GM12878 (cell line): ENCODE measurements at regions not wholly inside any gene's neighbourhood (a gene's known extent, or its start where the extent isn't known, plus 50 kb on each side); places are given as distances from the start of the nearest gene placed in this dataset.

Experiments used
- EZH2 ChIP-seq: IDR thresholded peaks from 2 replicates; pipeline ENCODE4 v1.6.1; 2012; ENCODE audit warnings: low read depth, mild to moderate bottlenecking, control low read depth, inconsistent platforms, low read length, borderline replicate concordance; ENCODE audit not compliant: control insufficient read depth
- FOS ChIP-seq: IDR thresholded peaks from 3 replicates; pipeline ENCODE4 v1.6.1; 2011; ENCODE audit warnings: borderline replicate concordance; ENCODE audit not compliant: insufficient read length; ENCODE audit errors: extremely low read depth
- HDGF ChIP-seq: fragments of 450-650 bp; IDR thresholded peaks from 2 replicates; pipeline ENCODE4 v1.6.1; 2016; ENCODE audit warnings: antibody characterized with exemption
- MEF2B ChIP-seq: fragments of 450-650 bp; IDR thresholded peaks from 2 replicates; pipeline ENCODE4 v1.6.1; 2018; ENCODE audit warnings: mild to moderate bottlenecking, moderate library complexity; ENCODE audit not compliant: partially characterized antibody, poor library complexity, severe bottlenecking
- PML ChIP-seq: IDR thresholded peaks from 2 replicates; pipeline ENCODE4 v1.6.1; 2012; ENCODE audit warnings: low read length, inconsistent platforms
- RAD51 ChIP-seq: fragments of 450-650 bp; IDR thresholded peaks from 2 replicates; pipeline ENCODE4 v1.6.1; 2016; ENCODE audit warnings: moderate library complexity, mild to moderate bottlenecking, inconsistent platforms
- TCF3 ChIP-seq: IDR thresholded peaks from 2 replicates; pipeline ENCODE4 v1.6.1; 2012; ENCODE audit warnings: low read depth, mild to moderate bottlenecking, low read length, borderline replicate concordance; ENCODE audit not compliant: insufficient read depth
- ZSCAN29 ChIP-seq: fragments of 450-650 bp; IDR thresholded peaks from 2 replicates; pipeline ENCODE4 v1.6.1; 2017; ENCODE audit warnings: mild to moderate bottlenecking, moderate library complexity
- TF ChIP-seq, protein P1 (sequence below): IDR thresholded peaks from 2 replicates; pipeline ENCODE4 v1.6.1; 2011; ENCODE audit warnings: mild to moderate bottlenecking, low read depth, low read length, moderate library complexity; ENCODE audit not compliant: insufficient replicate concordance
- TF ChIP-seq, protein P2 (sequence below), 3 experiments: IDR thresholded peaks in 2 of 3; conservative IDR thresholded peaks in 1 of 3; 2 replicates each; pipeline ENCODE4 v1.5.1; 2011; ENCODE audit warnings: low read depth in 3 of 3, low read length in 3 of 3, mild to moderate bottlenecking in 3 of 3, control low read depth in 2 of 3, moderate library complexity in 2 of 3, inconsistent platforms in 1 of 3, mixed read lengths in 1 of 3; ENCODE audit not compliant: control insufficient read depth in 2 of 3, insufficient read depth in 1 of 3; ENCODE audit errors: extremely low read depth in 1 of 3
- TF ChIP-seq, protein P3 (sequence below): IDR thresholded peaks from 2 replicates; pipeline ENCODE4 v1.6.1; 2011; ENCODE audit warnings: borderline replicate concordance, low read depth, mild to moderate bottlenecking, moderate library complexity, mixed read lengths, low read length; ENCODE audit not compliant: insufficient read depth; ENCODE audit errors: extremely low read length
- TF ChIP-seq, protein P4 (sequence below): fragments of 450-650 bp; formaldehyde crosslinking; IDR thresholded peaks from 2 replicates; pipeline ENCODE4 v1.5.0; 2022; ENCODE audit warnings: mild to moderate bottlenecking, missing genetic modification characterization

DNA sequence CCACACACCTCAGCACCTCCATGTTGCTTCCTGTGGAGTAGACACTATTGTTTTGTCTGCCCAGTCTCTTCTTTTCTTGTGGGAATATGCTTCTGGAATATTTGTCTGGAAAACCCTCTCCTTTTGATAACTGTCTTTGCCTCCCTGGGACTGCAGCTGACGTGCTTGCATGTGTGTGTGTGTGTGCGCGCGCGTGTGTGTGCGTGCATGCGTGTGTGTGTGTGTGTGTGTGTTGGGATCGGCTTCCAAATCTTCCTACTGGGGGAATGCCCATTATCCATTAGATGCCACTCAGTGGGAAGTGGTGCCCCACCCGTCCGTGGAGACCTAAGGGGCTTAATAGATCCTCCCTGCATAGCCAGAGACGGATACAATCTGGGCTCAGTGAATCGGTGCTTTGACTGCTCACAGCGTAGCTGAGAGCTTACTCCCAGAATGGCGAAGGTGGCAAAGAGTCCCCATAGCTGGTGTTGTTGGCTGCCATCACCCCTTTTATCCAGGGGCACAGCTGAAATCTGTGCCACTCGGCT lies 86.9 kb downstream of the RRM2 start:
- TF ChIP-seq, protein P1, sequence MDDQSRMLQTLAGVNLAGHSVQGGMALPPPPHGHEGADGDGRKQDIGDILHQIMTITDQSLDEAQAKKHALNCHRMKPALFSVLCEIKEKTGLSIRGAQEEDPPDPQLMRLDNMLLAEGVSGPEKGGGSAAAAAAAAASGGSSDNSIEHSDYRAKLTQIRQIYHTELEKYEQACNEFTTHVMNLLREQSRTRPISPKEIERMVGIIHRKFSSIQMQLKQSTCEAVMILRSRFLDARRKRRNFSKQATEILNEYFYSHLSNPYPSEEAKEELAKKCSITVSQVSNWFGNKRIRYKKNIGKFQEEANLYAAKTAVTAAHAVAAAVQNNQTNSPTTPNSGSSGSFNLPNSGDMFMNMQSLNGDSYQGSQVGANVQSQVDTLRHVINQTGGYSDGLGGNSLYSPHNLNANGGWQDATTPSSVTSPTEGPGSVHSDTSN, result no peak
- no peak for TF ChIP-seq TCF3
- TF ChIP-seq PML, result no peak
- TF ChIP-seq, protein P2, sequence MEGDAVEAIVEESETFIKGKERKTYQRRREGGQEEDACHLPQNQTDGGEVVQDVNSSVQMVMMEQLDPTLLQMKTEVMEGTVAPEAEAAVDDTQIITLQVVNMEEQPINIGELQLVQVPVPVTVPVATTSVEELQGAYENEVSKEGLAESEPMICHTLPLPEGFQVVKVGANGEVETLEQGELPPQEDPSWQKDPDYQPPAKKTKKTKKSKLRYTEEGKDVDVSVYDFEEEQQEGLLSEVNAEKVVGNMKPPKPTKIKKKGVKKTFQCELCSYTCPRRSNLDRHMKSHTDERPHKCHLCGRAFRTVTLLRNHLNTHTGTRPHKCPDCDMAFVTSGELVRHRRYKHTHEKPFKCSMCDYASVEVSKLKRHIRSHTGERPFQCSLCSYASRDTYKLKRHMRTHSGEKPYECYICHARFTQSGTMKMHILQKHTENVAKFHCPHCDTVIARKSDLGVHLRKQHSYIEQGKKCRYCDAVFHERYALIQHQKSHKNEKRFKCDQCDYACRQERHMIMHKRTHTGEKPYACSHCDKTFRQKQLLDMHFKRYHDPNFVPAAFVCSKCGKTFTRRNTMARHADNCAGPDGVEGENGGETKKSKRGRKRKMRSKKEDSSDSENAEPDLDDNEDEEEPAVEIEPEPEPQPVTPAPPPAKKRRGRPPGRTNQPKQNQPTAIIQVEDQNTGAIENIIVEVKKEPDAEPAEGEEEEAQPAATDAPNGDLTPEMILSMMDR (IDR thresholded peaks at IDR 0.05 in 2 of 3, conservative IDR thresholded peaks at IDR 0.05 in 1 of 3; ENCODE audit: control insufficient read depth in 2 of 3, extremely low read depth in 1 of 3, insufficient read depth in 1 of 3, low read depth in 3 of 3, low read length in 3 of 3), result no peak
- TF ChIP-seq MEF2B, result no peak
- TF ChIP-seq, protein P3, sequence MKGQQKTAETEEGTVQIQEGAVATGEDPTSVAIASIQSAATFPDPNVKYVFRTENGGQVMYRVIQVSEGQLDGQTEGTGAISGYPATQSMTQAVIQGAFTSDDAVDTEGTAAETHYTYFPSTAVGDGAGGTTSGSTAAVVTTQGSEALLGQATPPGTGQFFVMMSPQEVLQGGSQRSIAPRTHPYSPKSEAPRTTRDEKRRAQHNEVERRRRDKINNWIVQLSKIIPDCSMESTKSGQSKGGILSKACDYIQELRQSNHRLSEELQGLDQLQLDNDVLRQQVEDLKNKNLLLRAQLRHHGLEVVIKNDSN, result no peak
- no peak for TF ChIP-seq RAD51
- TF ChIP-seq, protein P4, sequence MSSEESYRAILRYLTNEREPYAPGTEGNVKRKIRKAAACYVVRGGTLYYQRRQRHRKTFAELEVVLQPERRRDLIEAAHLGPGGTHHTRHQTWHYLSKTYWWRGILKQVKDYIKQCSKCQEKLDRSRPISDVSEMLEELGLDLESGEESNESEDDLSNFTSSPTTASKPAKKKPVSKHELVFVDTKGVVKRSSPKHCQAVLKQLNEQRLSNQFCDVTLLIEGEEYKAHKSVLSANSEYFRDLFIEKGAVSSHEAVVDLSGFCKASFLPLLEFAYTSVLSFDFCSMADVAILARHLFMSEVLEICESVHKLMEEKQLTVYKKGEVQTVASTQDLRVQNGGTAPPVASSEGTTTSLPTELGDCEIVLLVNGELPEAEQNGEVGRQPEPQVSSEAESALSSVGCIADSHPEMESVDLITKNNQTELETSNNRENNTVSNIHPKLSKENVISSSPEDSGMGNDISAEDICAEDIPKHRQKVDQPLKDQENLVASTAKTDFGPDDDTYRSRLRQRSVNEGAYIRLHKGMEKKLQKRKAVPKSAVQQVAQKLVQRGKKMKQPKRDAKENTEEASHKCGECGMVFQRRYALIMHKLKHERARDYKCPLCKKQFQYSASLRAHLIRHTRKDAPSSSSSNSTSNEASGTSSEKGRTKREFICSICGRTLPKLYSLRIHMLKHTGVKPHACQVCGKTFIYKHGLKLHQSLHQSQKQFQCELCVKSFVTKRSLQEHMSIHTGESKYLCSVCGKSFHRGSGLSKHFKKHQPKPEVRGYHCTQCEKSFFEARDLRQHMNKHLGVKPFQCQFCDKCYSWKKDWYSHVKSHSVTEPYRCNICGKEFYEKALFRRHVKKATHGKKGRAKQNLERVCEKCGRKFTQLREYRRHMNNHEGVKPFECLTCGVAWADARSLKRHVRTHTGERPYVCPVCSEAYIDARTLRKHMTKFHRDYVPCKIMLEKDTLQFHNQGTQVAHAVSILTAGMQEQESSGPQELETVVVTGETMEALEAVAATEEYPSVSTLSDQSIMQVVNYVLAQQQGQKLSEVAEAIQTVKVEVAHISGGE (CRISPR knock-in tag), result no peak
- no peak for TF ChIP-seq EZH2
- TF ChIP-seq FOS, result no peak
- no peak for TF ChIP-seq HDGF
- no peak for TF ChIP-seq ZSCAN29
